Embryonic facial prominence (tissue), 1 donor: ENCODE measurements at regions not wholly inside any gene's neighbourhood (a gene's known extent, or its start where the extent isn't known, plus 50 kb on each side); places are given as distances from the start of the nearest gene placed in this dataset.

Source experiments
- DNase-seq: peaks from one replicate; pipeline ENCODE4 v3.0.0-alpha.2; 2016; ENCODE audit errors: extremely low spot score

GRCh38 chr9:86531273-86531970 lies 177.2 kb upstream of the TUT7 start:
- peak; percentile 37 for DNase-seq

GRCh38 chr9:86529496-86530275 lies 175.5 kb upstream of the TUT7 start:
- DNase-seq = no peak

- no peak for DNase-seq
Measured at GRCh38 chr9:86526021-86526420, 171.8 kb upstream of the TUT7 start.

GRCh38 chr9:86525182-86525581 lies 171.0 kb upstream of the TUT7 start:
- no peak for DNase-seq

- no peak for DNase-seq
Measured at GRCh38 chr9:86521977-86522376, 167.8 kb upstream of the TUT7 start.

- no peak for DNase-seq
Measured at GRCh38 chr9:86521322-86521721, 167.1 kb upstream of the TUT7 start.

GRCh38 chr9:86519066-86519615 lies 164.9 kb upstream of the TUT7 start:
- DNase-seq = no peak

- no peak for DNase-seq
Measured at GRCh38 chr9:86517475-86517874, 163.3 kb upstream of the TUT7 start.

GRCh38 chr9:86516564-86516963 lies 162.4 kb upstream of the TUT7 start:
- no peak for DNase-seq

GRCh38 chr9:86515221-86515620 lies 161.0 kb upstream of the TUT7 start:
- DNase-seq = no peak

GRCh38 chr9:86513429-86513828 lies 159.2 kb upstream of the TUT7 start:
- DNase-seq = no peak

- DNase-seq = no peak
Measured at GRCh38 chr9:86512929-86513328, 158.7 kb upstream of the TUT7 start.

- DNase-seq = no peak
Measured at GRCh38 chr9:86511614-86512360, 157.6 kb upstream of the TUT7 start.

- DNase-seq = no peak
Measured at GRCh38 chr9:86508208-86508903, 154.1 kb upstream of the TUT7 start.

GRCh38 chr9:86507212-86507630 lies 153.0 kb upstream of the TUT7 start:
- no peak for DNase-seq

GRCh38 chr9:86503942-86504341 lies 149.7 kb upstream of the TUT7 start:
- DNase-seq = no peak

- DNase-seq = no peak
Measured at GRCh38 chr9:86503314-86503713, 149.1 kb upstream of the TUT7 start.

GRCh38 chr9:86500667-86501435 lies 146.6 kb upstream of the TUT7 start:
- DNase-seq = peak; percentile 31

GRCh38 chr9:86500031-86500430 lies 145.8 kb upstream of the TUT7 start:
- no peak for DNase-seq

GRCh38 chr9:86494644-86495111 lies 140.5 kb upstream of the TUT7 start:
- no peak for DNase-seq
